ENCODE measurements at regions not wholly inside any gene's neighbourhood (a gene's known extent, or its start where the extent isn't known, plus 50 kb on each side); places are given as distances from the start of the nearest gene placed in this dataset.

DNA sequence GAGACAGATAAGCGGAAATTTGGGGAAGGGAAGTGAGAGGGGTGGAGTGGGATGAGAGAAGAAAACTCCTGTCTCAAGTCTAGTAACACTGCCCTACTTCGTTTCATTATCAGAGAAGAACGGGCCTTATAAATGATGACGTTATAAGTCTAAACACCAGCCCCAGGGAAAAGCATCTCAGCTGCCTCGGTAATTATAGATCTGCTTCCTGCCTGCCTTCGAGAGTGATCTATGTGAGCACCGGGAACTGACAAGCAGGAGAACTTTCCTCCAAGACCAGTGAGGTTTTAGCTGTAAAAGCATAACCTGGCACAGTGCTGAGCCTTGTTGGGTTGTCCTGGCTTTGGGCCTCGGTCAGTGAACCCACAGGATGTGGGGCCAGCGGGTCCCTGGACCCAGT is 227.9 kb upstream of the SIX2 start:
- Histone ChIP-seq H3K9me3 (ENCODE audit: low read length) (no peaks in the 10 kb centered on the region), H4K20me1 (ENCODE audit: low read length) (no peaks in the 10 kb centered on the region), H3K9me2 (replicated peaks; ENCODE audit: low read length) (no peaks in the 10 kb centered on the region), H3K79me2 (ENCODE audit: low read length) (no peaks in the 10 kb centered on the region), H3K4me2 (ENCODE audit: low read length) (peak overlapping the region; percentile 67), H3K36me3 (ENCODE audit: low read depth, low read length) (no peaks in the 10 kb centered on the region), H3K4me1 (ENCODE audit: insufficient read depth, low read length) (peaks cover 46% of the 10 kb centered on the region), H3K4me3 (ENCODE audit: low read length) (no peak overlapping the region), H3K27me3 (ENCODE audit: low read length) (no peaks in the 10 kb centered on the region), H2AFZ (ENCODE audit: low read length) (no peak overlapping the region), H3F3A (ENCODE audit: low read length, unreplicated experiment) (no peaks in the 10 kb centered on the region), H3K9ac (ENCODE audit: low read length) (peak overlapping the region; percentile 75), H3K27ac (ENCODE audit: low read length) (peak overlapping the region; percentile 95)
- ChIA-PET POLR2A (ENCODE audit: unreplicated experiment) (interaction anchor here (0.6 kb wide), 1 partner anchor 69 kb away, joined by 12 read pairs; no protein-coding TSS in a partner anchor), CTCF (no interaction called here)
- no peak for TF ChIP-seq CTCF (conservative IDR thresholded peaks at IDR 0.05; ENCODE audit: low read depth, low read length)
- TF ChIP-seq EZH2 (IDR thresholded peaks at IDR 0.05; ENCODE audit: low read length, unreplicated experiment) = no peak
- BruUV-seq (replicated peaks) = no TSS peak
- ATAC-seq (no peak), DNase-seq (no peak)
- intact Hi-C loops (cut with micrococcal nuclease) = loop anchor here (5.0 to 10.0 kb wide), 2 partner anchors 95 to 118 kb away; no protein-coding TSS in a partner anchor

DNA sequence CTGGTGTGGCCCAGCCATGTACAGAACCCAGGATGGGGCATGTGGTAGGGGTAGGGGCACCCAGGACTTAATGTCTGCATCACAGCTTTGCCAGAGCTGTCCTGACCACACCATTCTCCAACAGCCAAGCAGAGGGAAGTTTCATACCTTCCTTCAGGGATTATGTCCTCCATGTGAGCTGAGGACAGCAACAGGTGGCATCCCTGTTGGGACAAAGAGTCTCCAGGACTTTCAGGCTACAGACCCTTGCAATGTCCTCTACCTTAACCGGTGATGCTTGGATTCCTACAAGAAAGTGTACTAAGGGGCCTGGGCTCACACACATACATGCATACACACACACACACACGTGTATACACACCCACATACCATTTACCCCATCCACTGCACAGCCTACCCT is 227.0 kb upstream of the SIX2 start:
- no peak for ATAC-seq
- no peak for DNase-seq
- H3K27ac ChIP-seq (ENCODE audit: low read length) = peak overlapping the region; percentile 95; the same call in 1 of the 2 replicates
- H3K27me3 ChIP-seq (ENCODE audit: low read length) = no peaks in the 10 kb centered on the region
- no peaks in the 10 kb centered on the region for H3F3A ChIP-seq (ENCODE audit: low read length, unreplicated experiment)
- no peaks in the 10 kb centered on the region for H4K20me1 ChIP-seq (ENCODE audit: low read length)
- H2AFZ ChIP-seq (ENCODE audit: low read length) = no peak overlapping the region
- H3K4me1 ChIP-seq (ENCODE audit: insufficient read depth, low read length) = peaks cover 37% of the 10 kb centered on the region
- H3K9ac ChIP-seq (ENCODE audit: low read length) = no peak overlapping the region
- ChIA-PET CTCF (no interaction called here), POLR2A (ENCODE audit: unreplicated experiment) (no interaction called here)
- no peak overlapping the region for H3K4me3 ChIP-seq (ENCODE audit: low read length)
- H3K79me2 ChIP-seq (ENCODE audit: low read length) = no peaks in the 10 kb centered on the region
- intact Hi-C loops (cut with micrococcal nuclease) = loop anchor here (5.0 to 10.0 kb wide), 2 partner anchors 96 to 119 kb away; no protein-coding TSS in a partner anchor
- H3K36me3 ChIP-seq (ENCODE audit: low read depth, low read length) = no peaks in the 10 kb centered on the region
- BruUV-seq (replicated peaks) = no TSS peak
- TF ChIP-seq EZH2 (IDR thresholded peaks at IDR 0.05; ENCODE audit: low read length, unreplicated experiment) (no peak), EZH2phosphoT487 (IDR thresholded peaks at IDR 0.05; ENCODE audit: borderline replicate concordance, low read length) (no peak), CTCF (conservative IDR thresholded peaks at IDR 0.05; ENCODE audit: low read depth, low read length) (no peak)
- no peak overlapping the region for H3K4me2 ChIP-seq (ENCODE audit: low read length)
- H3K9me3 ChIP-seq (ENCODE audit: low read length) = no peaks in the 10 kb centered on the region
- no peaks in the 10 kb centered on the region for H3K9me2 ChIP-seq (replicated peaks; ENCODE audit: low read length)

DNA sequence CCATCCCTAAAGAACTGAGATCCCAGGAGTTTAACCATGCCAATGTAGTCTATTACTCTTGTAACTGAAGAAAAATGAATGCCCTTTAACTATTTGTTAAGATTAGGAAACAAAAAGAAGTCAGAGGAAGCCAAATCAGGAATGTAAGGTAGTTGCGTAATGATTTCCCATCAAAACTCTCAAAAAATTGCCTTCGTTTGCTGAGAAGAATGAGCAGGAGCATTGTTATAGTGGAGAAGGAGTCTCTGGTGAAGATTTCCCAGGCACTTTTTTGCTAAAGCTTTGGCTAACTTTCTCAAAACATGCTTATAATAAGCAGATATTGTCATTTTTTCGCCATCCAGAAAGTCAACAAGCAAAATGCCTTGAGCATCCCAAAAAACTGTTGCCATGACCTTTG is 224.0 kb upstream of the SIX2 start:
- H3F3A ChIP-seq (ENCODE audit: low read length, unreplicated experiment) = no peaks in the 10 kb centered on the region
- BruUV-seq (replicated peaks) = no TSS peak
- CTCF ChIA-PET = no interaction called here
- intact Hi-C loops (cut with micrococcal nuclease) = loop anchor here (10.0 kb wide), 1 partner anchor 122 kb away; no protein-coding TSS in a partner anchor
- no peak overlapping the region for H3K27ac ChIP-seq (ENCODE audit: low read length)
- no peak for ATAC-seq
- no peaks in the 10 kb centered on the region for H3K27me3 ChIP-seq (ENCODE audit: low read length)
- H3K36me3 ChIP-seq (ENCODE audit: low read depth, low read length) = no peaks in the 10 kb centered on the region
- H4K20me1 ChIP-seq (ENCODE audit: low read length) = no peaks in the 10 kb centered on the region
- H3K9me3 ChIP-seq (ENCODE audit: low read length) = no peaks in the 10 kb centered on the region
- H3K9ac ChIP-seq (ENCODE audit: low read length) = no peak overlapping the region
- no peak overlapping the region for H3K4me2 ChIP-seq (ENCODE audit: low read length)
- POLR2A ChIA-PET (ENCODE audit: unreplicated experiment) = interaction anchor here (0.6 kb wide), 1 partner anchor 314 kb away, joined by 6 read pairs; no protein-coding TSS in a partner anchor
- H3K4me1 ChIP-seq (ENCODE audit: insufficient read depth, low read length) = peaks cover 14% of the 10 kb centered on the region
- H2AFZ ChIP-seq (ENCODE audit: low read length) = no peak overlapping the region
- H3K4me3 ChIP-seq (ENCODE audit: low read length) = no peak overlapping the region
- H3K79me2 ChIP-seq (ENCODE audit: low read length) = no peaks in the 10 kb centered on the region
- DNase-seq = no peak
- TF ChIP-seq EZH2 (IDR thresholded peaks at IDR 0.05; ENCODE audit: low read length, unreplicated experiment) (no peak), EZH2phosphoT487 (IDR thresholded peaks at IDR 0.05; ENCODE audit: borderline replicate concordance, low read length) (no peak), CTCF (conservative IDR thresholded peaks at IDR 0.05; ENCODE audit: low read depth, low read length) (no peak)
- no peaks in the 10 kb centered on the region for H3K9me2 ChIP-seq (replicated peaks; ENCODE audit: low read length)
